Activated B cell treated with CpG ODN at 0.5 μM for 24 hours (primary cell): ENCODE measurements at regions not wholly inside any gene's neighbourhood (a gene's known extent, or its start where the extent isn't known, plus 50 kb on each side); places are given as distances from the start of the nearest gene placed in this dataset.

ENCODE experiments used
- ATAC-seq: fragments of 200-7000 bp; cut with Tn5 transposase; one replicate; pipeline ENCODE4 v1.10.0; 2021; ENCODE audit warnings: low read depth, mild to moderate bottlenecking, moderate library complexity
- CTCF ChIA-PET: fragments of 350-600 bp; sonication (Branson Sonifier 250); formaldehyde crosslinking; loops from one replicate; lab custom pipeline; 2021; ENCODE audit warnings: antibody characterized with exemption; lab: Charles Lee
- POLR2A ChIA-PET: fragments of 350-600 bp; sonication (Branson Sonifier 250); formaldehyde crosslinking; loops from one replicate; lab custom pipeline; 2021; ENCODE audit warnings: antibody characterized with exemption; lab: Charles Lee
- DNase-seq: peaks from one replicate; pipeline ENCODE4 v3.0.0; 2022
- H3K27ac Mint-ChIP-seq: one replicate; pipeline ENCODE4 v1.8.0; 2020; ENCODE audit warnings: mixed read lengths
- H3K27me3 Mint-ChIP-seq: one replicate; pipeline ENCODE4 v1.8.0; 2021; ENCODE audit warnings: mixed read lengths
- H3K36me3 Mint-ChIP-seq: one replicate; pipeline ENCODE4 v1.8.0; 2021; ENCODE audit warnings: low read depth, mixed read lengths
- H3K4me1 Mint-ChIP-seq: one replicate; pipeline ENCODE4 v1.8.0; 2021; ENCODE audit warnings: mixed read lengths
- H3K4me3 Mint-ChIP-seq: one replicate; pipeline ENCODE4 v1.8.0; 2020; ENCODE audit warnings: mild to moderate bottlenecking, mixed read lengths
- H3K9me3 Mint-ChIP-seq: one replicate; pipeline ENCODE4 v1.8.0; 2020; ENCODE audit warnings: mixed read lengths
- CTCF ChIP-seq: fragments of 200-600 bp; IDR thresholded peaks from one replicate; pipeline ENCODE4 v1.8.0; 2022; ENCODE audit warnings: antibody characterized with exemption, mild to moderate bottlenecking
- intact Hi-C: fragments of 100-400 bp; cut with micrococcal nuclease; formaldehyde crosslinking; loops from one replicate; pipeline ENCODE4 v1.15.1; 2024

DNA sequence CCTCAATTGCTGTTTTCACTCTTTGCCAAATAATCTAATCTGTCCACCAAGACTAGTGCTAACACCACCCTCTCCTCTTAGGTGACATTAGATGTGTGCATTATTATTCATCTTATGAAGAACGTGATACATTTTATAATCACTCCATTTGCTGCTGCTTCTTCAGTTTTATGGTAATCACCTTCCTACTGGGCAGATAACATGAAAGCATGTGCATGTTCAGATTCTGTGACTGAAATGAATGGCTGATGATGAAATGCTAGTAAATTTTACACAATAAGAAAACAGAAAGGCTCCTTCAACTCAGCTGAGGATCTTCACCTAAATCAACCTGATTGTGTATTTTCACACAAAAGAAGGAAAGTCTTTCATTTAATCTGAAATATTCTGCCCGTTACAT lies 577.6 kb downstream of the CSNK1G3 start:
- no peak for ATAC-seq
- no peaks in the 10 kb centered on the region for H3K4me1 Mint-ChIP-seq
- no peak for TF ChIP-seq CTCF
- H3K36me3 Mint-ChIP-seq, result peaks cover 1% of the 10 kb centered on the region
- H3K27ac Mint-ChIP-seq, result no peak overlapping the region
- no peaks in the 10 kb centered on the region for H3K9me3 Mint-ChIP-seq
- no peak for DNase-seq
- intact Hi-C loops, result no loop called here
- ChIA-PET CTCF (interaction anchor here (0.5 kb wide), 1 partner anchor 466 kb away, joined by 4 read pairs; no protein-coding TSS in a partner anchor), POLR2A (no interaction called here)
- H3K4me3 Mint-ChIP-seq, result no peak overlapping the region
- no peaks in the 10 kb centered on the region for H3K27me3 Mint-ChIP-seq

GRCh38 chr5:124088289-124089032 lies 576.5 kb downstream of the CSNK1G3 start:
- CTCF ChIA-PET, result no interaction called here
- H3K36me3 Mint-ChIP-seq, result peaks cover 1% of the 10 kb centered on the region
- H3K4me1 Mint-ChIP-seq, result no peaks in the 10 kb centered on the region
- POLR2A ChIA-PET, result no interaction called here
- no peaks in the 10 kb centered on the region for H3K27me3 Mint-ChIP-seq
- no peak overlapping the region for H3K4me3 Mint-ChIP-seq
- DNase-seq (no peak), ATAC-seq (no peak)
- intact Hi-C loops, result no loop called here
- no peak for TF ChIP-seq CTCF
- no peak overlapping the region for H3K27ac Mint-ChIP-seq
- no peaks in the 10 kb centered on the region for H3K9me3 Mint-ChIP-seq

- H3K9me3 Mint-ChIP-seq, result no peaks in the 10 kb centered on the region
- ChIA-PET POLR2A (no interaction called here), CTCF (no interaction called here)
- ATAC-seq (no peak), DNase-seq (no peak)
- H3K27ac Mint-ChIP-seq, result no peak overlapping the region
- no peak for TF ChIP-seq CTCF
- intact Hi-C loops, result no loop called here
- H3K27me3 Mint-ChIP-seq, result no peaks in the 10 kb centered on the region
- H3K4me3 Mint-ChIP-seq, result no peak overlapping the region
- no peaks in the 10 kb centered on the region for H3K4me1 Mint-ChIP-seq
- peaks cover 1% of the 10 kb centered on the region for H3K36me3 Mint-ChIP-seq
Measured at GRCh38 chr5:124087752-124088151, 575.8 kb downstream of the CSNK1G3 start.

DNA sequence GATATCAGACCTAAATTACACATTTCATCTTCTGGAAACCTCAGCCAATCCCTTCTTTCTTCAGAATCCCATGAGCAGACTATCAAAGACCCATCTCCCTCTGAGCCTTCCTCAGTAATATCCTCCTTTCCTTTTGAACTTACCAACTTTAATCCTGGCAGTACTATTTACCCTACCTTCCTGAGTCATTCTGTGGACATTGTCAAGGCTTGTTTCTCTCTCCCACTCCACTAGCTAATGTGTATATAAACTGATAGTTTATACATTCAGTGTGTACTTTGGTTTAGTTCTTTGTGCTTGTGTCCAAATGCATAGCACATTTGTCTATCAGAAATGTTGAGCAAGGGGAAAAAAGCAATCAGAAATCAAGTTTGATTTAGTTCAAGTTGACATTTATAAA lies 568.3 kb downstream of the CSNK1G3 start:
- DNase-seq (no peak), ATAC-seq (no peak)
- Mint-ChIP-seq H3K27ac (no peak overlapping the region), H3K36me3 (peaks cover 2% of the 10 kb centered on the region), H3K4me3 (no peak overlapping the region), H3K27me3 (no peaks in the 10 kb centered on the region), H3K9me3 (peaks cover 6% of the 10 kb centered on the region), H3K4me1 (peaks cover 18% of the 10 kb centered on the region)
- CTCF ChIA-PET, result no interaction called here
- intact Hi-C loops, result no loop called here
- TF ChIP-seq CTCF, result no peak
- POLR2A ChIA-PET, result no interaction called here

DNA sequence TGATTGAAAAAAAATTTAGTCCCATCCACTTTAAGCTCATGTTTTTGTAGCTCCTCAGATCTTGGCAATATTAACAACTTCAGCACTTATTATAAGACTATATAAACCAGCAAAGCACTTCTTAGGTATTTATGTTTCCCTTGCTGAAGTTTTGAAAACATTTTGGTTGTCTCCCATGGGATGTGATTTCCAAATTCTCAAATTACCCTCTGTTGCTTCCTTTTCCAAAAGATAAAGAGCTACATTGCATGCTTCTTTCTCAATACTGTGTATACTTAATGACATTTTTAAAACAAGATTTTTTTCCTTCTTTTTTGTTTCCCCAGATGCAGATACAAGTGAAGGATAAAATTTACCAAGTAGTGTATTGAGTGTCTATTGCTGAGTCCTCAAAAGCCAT lies 567.1 kb downstream of the CSNK1G3 start:
- ATAC-seq, result no peak
- no peak for DNase-seq
- no peak for TF ChIP-seq CTCF
- POLR2A ChIA-PET, result no interaction called here
- H3K4me1 Mint-ChIP-seq, result peaks cover 30% of the 10 kb centered on the region
- peaks cover 2% of the 10 kb centered on the region for H3K36me3 Mint-ChIP-seq
- CTCF ChIA-PET, result no interaction called here
- no peak overlapping the region for H3K4me3 Mint-ChIP-seq
- H3K27me3 Mint-ChIP-seq, result no peaks in the 10 kb centered on the region
- intact Hi-C loops, result loop anchor here (5.0 kb wide), 1 partner anchor 78 kb away; no protein-coding TSS in a partner anchor
- H3K9me3 Mint-ChIP-seq, result peaks cover 6% of the 10 kb centered on the region
- H3K27ac Mint-ChIP-seq, result no peak overlapping the region
